Gastroesophageal sphincter (tissue), 3 donors: ENCODE measurements at regions not wholly inside any gene's neighbourhood (a gene's known extent, or its start where the extent isn't known, plus 50 kb on each side); places are given as distances from the start of the nearest gene placed in this dataset.

ENCODE experiments used
- CTCF ChIP-seq, 4 experiments: fragments of 200-600 bp in 2 of 4; fragments of 450-650 bp in 2 of 4; sonication (generic) in 1 of 4; IDR thresholded peaks; one replicate each; pipeline ENCODE4 v1.5.1; 2017 to 2019; ENCODE audit warnings: antibody characterized with exemption in 4 of 4, mild to moderate bottlenecking in 2 of 4, moderate library complexity in 2 of 4
- POLR2A ChIP-seq, 2 donors: fragments of 450-650 bp; IDR thresholded peaks; one replicate each; pipeline ENCODE4 v1.6.1; 2017; ENCODE audit warnings: antibody characterized with exemption in 2 of 2, mild to moderate bottlenecking in 2 of 2, moderate library complexity in 1 of 2

DNA sequence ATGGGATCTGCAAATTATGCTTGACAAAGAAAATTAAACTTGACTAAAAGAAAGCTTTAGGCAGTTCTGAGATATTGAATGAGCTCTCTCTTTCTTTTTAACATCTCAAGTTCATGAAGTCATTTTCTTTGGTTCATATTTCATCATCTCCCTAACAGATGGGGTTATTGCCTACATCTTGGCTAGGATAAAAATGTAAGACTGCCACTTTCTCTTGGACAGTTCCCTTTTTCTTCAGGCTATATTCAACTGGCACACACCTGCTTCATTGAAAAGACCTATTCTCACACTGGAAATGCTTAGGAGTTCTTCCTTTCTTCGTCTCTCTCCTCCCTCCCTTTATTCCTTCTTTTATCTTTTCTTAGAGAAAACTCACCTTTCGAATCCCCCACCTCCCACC is 355.9 kb upstream of the SEL1L start:
- TF ChIP-seq CTCF (IDR thresholded peaks at IDR 0.05) (no peak), POLR2A (IDR thresholded peaks at IDR 0.05) (no peak)
